IMR-90 (cell line): ENCODE measurements at regions not wholly inside any gene's neighbourhood (a gene's known extent, or its start where the extent isn't known, plus 50 kb on each side); places are given as distances from the start of the nearest gene placed in this dataset.

Source experiments
- ATAC-seq: fragments of 200-7000 bp; cut with Tn5 transposase; 2 replicates; pipeline ENCODE4 v1.9.1; 2020; ENCODE audit warnings: low read depth, mild to moderate bottlenecking, moderate library complexity
- BruUV-seq: library from RNA; stranded (reverse); fragments of 400-500 nt; replicated peaks from 2 replicates; lab custom pipeline; 2021; lab: Mats Ljungman, UMichigan
- CTCF ChIA-PET: fragments of 300-600 bp; formaldehyde crosslinking; extraction: SDS; loops from one replicate; lab custom pipeline; 2021; ENCODE audit warnings: antibody characterized with exemption; lab: Yijun Ruan, JAX
- POLR2A ChIA-PET: fragments of 300-600 bp; sonication (Branson Sonifier 250); formaldehyde crosslinking; loops from one replicate; lab custom pipeline; 2022; ENCODE audit warnings: antibody characterized with exemption; ENCODE audit not compliant: unreplicated experiment; lab: Charles Lee
- DNase-seq: peaks from one replicate; pipeline ENCODE4 v3.0.0; 2013
- H2AFZ ChIP-seq: replicated peaks from 2 replicates; pipeline ENCODE3; 2013; ENCODE audit warnings: low read length, mild to moderate bottlenecking; ENCODE audit not compliant: poor library complexity
- H2AK5ac ChIP-seq: 2 replicates; pipeline ENCODE4 v1.6.1; 2013; ENCODE audit warnings: low read depth, low read length, inconsistent platforms
- H2AK9ac ChIP-seq: replicated peaks from 2 replicates; pipeline ENCODE3; 2013; ENCODE audit warnings: mild to moderate bottlenecking, low read depth, low read length, moderate library complexity; ENCODE audit not compliant: poor library complexity
- H2BK120ac ChIP-seq: 2 replicates; pipeline ENCODE4 v1.6.1; 2013; ENCODE audit warnings: low read depth, low read length, inconsistent platforms
- H2BK15ac ChIP-seq: 3 replicates; pipeline ENCODE4 v1.6.1; 2013; ENCODE audit warnings: low read depth, low read length, inconsistent platforms
- H2BK20ac ChIP-seq: 2 replicates; pipeline ENCODE4 v1.6.1; 2013; ENCODE audit warnings: low read depth, mild to moderate bottlenecking, inconsistent platforms, low read length, moderate library complexity
- H2BK5ac ChIP-seq: 2 replicates; pipeline ENCODE4 v1.6.1; 2013; ENCODE audit warnings: mild to moderate bottlenecking, low read depth, low read length, inconsistent platforms; ENCODE audit not compliant: poor library complexity, severe bottlenecking
- H3K14ac ChIP-seq: replicated peaks from 2 replicates; pipeline ENCODE4 v1.6.1; 2013; ENCODE audit warnings: low read depth, low read length, inconsistent platforms
- H3K18ac ChIP-seq: 2 replicates; pipeline ENCODE4 v1.6.1; 2013; ENCODE audit warnings: low read depth, low read length, control low read depth
- H3K23ac ChIP-seq: 2 replicates; pipeline ENCODE4 v1.6.1; 2013; ENCODE audit warnings: low read depth, low read length, inconsistent platforms
- H3K27ac ChIP-seq: 2 replicates; pipeline ENCODE4 v1.5.1; 2013; ENCODE audit warnings: mild to moderate bottlenecking, control low read depth, low read length; ENCODE audit not compliant: insufficient read depth
- H3K27me3 ChIP-seq: 2 replicates; pipeline ENCODE4 v1.6.1; 2013; ENCODE audit warnings: low read length; ENCODE audit not compliant: control insufficient read depth, insufficient read depth
- H3K36me3 ChIP-seq: 2 replicates; pipeline ENCODE4 v1.6.1; 2013; ENCODE audit warnings: low read length, mixed read lengths; ENCODE audit not compliant: control insufficient read depth, insufficient read depth
- H3K4ac ChIP-seq: 2 replicates; pipeline ENCODE4 v1.6.1; 2013; ENCODE audit warnings: low read depth, low read length, inconsistent platforms
- H3K4me1 ChIP-seq: 2 replicates; pipeline ENCODE4 v1.6.1; 2013; ENCODE audit warnings: low read length, mixed read lengths; ENCODE audit not compliant: control insufficient read depth, insufficient read depth
- H3K4me2 ChIP-seq: 2 replicates; pipeline ENCODE4 v1.6.1; 2013; ENCODE audit warnings: low read depth, mild to moderate bottlenecking, control low read depth, low read length, moderate library complexity
- H3K4me3 ChIP-seq: 2 replicates; pipeline ENCODE4 v1.5.1; 2013; ENCODE audit warnings: low read depth, mild to moderate bottlenecking, control low read depth, low read length, moderate library complexity; ENCODE audit not compliant: insufficient read depth
- H3K56ac ChIP-seq: 2 replicates; pipeline ENCODE4 v1.6.1; 2013; ENCODE audit warnings: low read length, inconsistent platforms; ENCODE audit not compliant: insufficient read depth; ENCODE audit errors: extremely low read depth
- H3K79me1 ChIP-seq, 2 experiments: 2 replicates each; pipeline ENCODE4 v1.6.1; 2013; ENCODE audit warnings: low read length in 2 of 2, inconsistent platforms in 1 of 2, low read depth in 1 of 2
- H3K9ac ChIP-seq: 2 replicates; pipeline ENCODE4 v1.6.1; 2013; ENCODE audit warnings: low read depth, low read length, control low read depth
- H3K9me1 ChIP-seq: 2 replicates; pipeline ENCODE4 v1.6.1; 2013; ENCODE audit warnings: low read length, inconsistent platforms; ENCODE audit not compliant: insufficient read depth
- H3K9me3 ChIP-seq: 2 replicates; pipeline ENCODE4 v1.6.1; 2013; ENCODE audit warnings: low read length; ENCODE audit not compliant: control insufficient read depth, insufficient read depth
- H4K20me1 ChIP-seq: 2 replicates; pipeline ENCODE4 v1.6.1; 2013; ENCODE audit warnings: low read length, inconsistent platforms; ENCODE audit not compliant: insufficient read depth
- H4K5ac ChIP-seq: 2 replicates; pipeline ENCODE4 v1.6.1; 2013; ENCODE audit warnings: mild to moderate bottlenecking, low read depth, low read length, control low read depth
- H4K8ac ChIP-seq, 2 experiments: 2 replicates each; pipeline ENCODE4 v1.6.1; 2013; ENCODE audit warnings: low read depth in 2 of 2, low read length in 2 of 2, control low read depth in 1 of 2, inconsistent platforms in 1 of 2
- H4K91ac ChIP-seq: 2 replicates; pipeline ENCODE4 v1.6.1; 2013; ENCODE audit warnings: low read depth, low read length, inconsistent platforms; ENCODE audit not compliant: insufficient read depth
- BHLHE40 ChIP-seq: fragments of 150-350 bp; IDR thresholded peaks from 2 replicates; pipeline ENCODE4 v1.6.1; 2016; ENCODE audit warnings: mild to moderate bottlenecking, low read depth, low read length
- CEBPB ChIP-seq: IDR thresholded peaks from 2 replicates; pipeline ENCODE4 v1.6.1; 2012; ENCODE audit warnings: low read depth, low read length, improper control_type of control experiment
- CHD1 ChIP-seq: IDR thresholded peaks from 2 replicates; pipeline ENCODE4 v1.6.1; 2012; ENCODE audit warnings: low read depth, low read length, improper control_type of control experiment
- FOS ChIP-seq: fragments of 150-350 bp; IDR thresholded peaks from 2 replicates; pipeline ENCODE4 v1.6.1; 2016; ENCODE audit warnings: low read depth, low read length
- MAFK ChIP-seq: IDR thresholded peaks from 2 replicates; pipeline ENCODE4 v1.6.1; 2012; ENCODE audit warnings: low read depth, low read length, improper control_type of control experiment
- MAZ ChIP-seq: IDR thresholded peaks from 2 replicates; pipeline ENCODE4 v1.6.1; 2012; ENCODE audit warnings: low read depth, mild to moderate bottlenecking, low read length, improper control_type of control experiment, moderate library complexity, borderline replicate concordance
- MXI1 ChIP-seq: IDR thresholded peaks from 2 replicates; pipeline ENCODE4 v1.6.1; 2012; ENCODE audit warnings: low read depth, mild to moderate bottlenecking, low read length, moderate library complexity, borderline replicate concordance
- NFE2L2 ChIP-seq: fragments of 150-350 bp; IDR thresholded peaks from 2 replicates; pipeline ENCODE4 v1.6.1; 2016; ENCODE audit warnings: low read depth, mild to moderate bottlenecking, low read length
- POLR2A ChIP-seq: IDR thresholded peaks from 2 replicates; pipeline ENCODE4 v1.6.1; 2012; ENCODE audit warnings: mild to moderate bottlenecking, low read depth, low read length
- RAD21 ChIP-seq: IDR thresholded peaks from 2 replicates; pipeline ENCODE4 v1.6.1; 2012; ENCODE audit warnings: low read length, improper control_type of control experiment
- RCOR1 ChIP-seq: IDR thresholded peaks from 2 replicates; pipeline ENCODE4 v1.6.1; 2012; ENCODE audit warnings: mild to moderate bottlenecking, low read length, improper control_type of control experiment; ENCODE audit not compliant: insufficient replicate concordance
- RFX5 ChIP-seq: IDR thresholded peaks from 2 replicates; pipeline ENCODE4 v1.8.0; 2012; ENCODE audit warnings: low read depth, mild to moderate bottlenecking, low read length, moderate library complexity
- SMC3 ChIP-seq: fragments of 150-350 bp; IDR thresholded peaks from 2 replicates; pipeline ENCODE4 v1.6.1; 2016; ENCODE audit warnings: low read depth, mild to moderate bottlenecking, antibody characterized with exemption, low read length, moderate library complexity
- USF2 ChIP-seq: fragments of 150-350 bp; IDR thresholded peaks from 2 replicates; pipeline ENCODE4 v1.6.1; 2017; ENCODE audit warnings: mild to moderate bottlenecking, antibody characterized with exemption, low read length, low read depth
- WGBS, 2 experiments: methylation state at CpG; one replicate each; pipeline versions ENCODE4 v1.1.5 to v1.1.7; 2013; ENCODE audit warnings: missing lambda C conversion rate in 2 of 2; ENCODE audit not compliant: insufficient read length in 1 of 2; ENCODE audit errors: extremely low coverage in 2 of 2; 5-methylcytosine and 5-hydroxymethylcytosine counted together
- dilution Hi-C: fragments of 300-500 bp; cut with HindIII; formaldehyde crosslinking; loops from one replicate; pipeline ENCODE4 v1.14.3; 2018; ENCODE audit warnings: low sequenced_read_pairs; ENCODE audit not compliant: unreplicated experiment
- in situ Hi-C: fragments of 300-500 bp; cut with MboI; formaldehyde crosslinking; loops from 3 replicates; pipeline ENCODE4 v1.14.3; 2019; ENCODE audit warnings: low sequenced_read_pairs, inconsistent platforms, mixed read lengths
- intact Hi-C: fragments of 100-400 bp; cut with micrococcal nuclease; formaldehyde crosslinking; loops from 2 replicates; pipeline ENCODE4 v1.10.0; 2022
- TF ChIP-seq, protein P1 (sequence below): fragments of 150-350 bp; IDR thresholded peaks from 2 replicates; pipeline ENCODE4 v1.6.1; 2016; ENCODE audit warnings: low read depth, mild to moderate bottlenecking, low read length, moderate library complexity, borderline replicate concordance
- TF ChIP-seq, protein P2 (sequence below): conservative IDR thresholded peaks from 2 replicates; pipeline ENCODE4 v1.5.1; 2012; ENCODE audit warnings: mild to moderate bottlenecking, low read depth, low read length, improper control_type of control experiment

- no peak overlapping the region for H4K5ac ChIP-seq
- H2BK20ac ChIP-seq: no peak overlapping the region
- no peak overlapping the region for H2BK5ac ChIP-seq
- in situ Hi-C loops: no loop called here
- no peak overlapping the region for H4K8ac ChIP-seq
- no peak overlapping the region for H4K91ac ChIP-seq
- no peak overlapping the region for H3K23ac ChIP-seq
- no peak overlapping the region for H3K4me2 ChIP-seq
- CTCF ChIA-PET: no interaction called here
- H3K27ac ChIP-seq: no peak overlapping the region
- no peak overlapping the region for H2AFZ ChIP-seq
- no peak overlapping the region for H3K56ac ChIP-seq
- no peak overlapping the region for H3K14ac ChIP-seq
- no peak overlapping the region for H3K18ac ChIP-seq
- H3K4me1 ChIP-seq: no peaks in the 10 kb centered on the region
- H2AK5ac ChIP-seq: no peak overlapping the region
- H2BK15ac ChIP-seq: no peak overlapping the region
- intact Hi-C loops: no loop called here
- no peak overlapping the region for H3K4me3 ChIP-seq
- no peak for DNase-seq
- H3K27me3 ChIP-seq: no peaks in the 10 kb centered on the region
- no peaks in the 10 kb centered on the region; the same call in 1 of the 2 replicates for H3K9me3 ChIP-seq
- H3K36me3 ChIP-seq: no peaks in the 10 kb centered on the region
- no TSS peak for BruUV-seq
- no peaks in the 10 kb centered on the region for H4K20me1 ChIP-seq
- H2AK9ac ChIP-seq: no peak overlapping the region
- no CpG with 5 or more reads among the region's 2 CpGs for WGBS, 2 experiments
- H3K9ac ChIP-seq: no peak overlapping the region
- H3K79me1 ChIP-seq: no peaks in the 10 kb centered on the region
- TF ChIP-seq, protein P1, sequence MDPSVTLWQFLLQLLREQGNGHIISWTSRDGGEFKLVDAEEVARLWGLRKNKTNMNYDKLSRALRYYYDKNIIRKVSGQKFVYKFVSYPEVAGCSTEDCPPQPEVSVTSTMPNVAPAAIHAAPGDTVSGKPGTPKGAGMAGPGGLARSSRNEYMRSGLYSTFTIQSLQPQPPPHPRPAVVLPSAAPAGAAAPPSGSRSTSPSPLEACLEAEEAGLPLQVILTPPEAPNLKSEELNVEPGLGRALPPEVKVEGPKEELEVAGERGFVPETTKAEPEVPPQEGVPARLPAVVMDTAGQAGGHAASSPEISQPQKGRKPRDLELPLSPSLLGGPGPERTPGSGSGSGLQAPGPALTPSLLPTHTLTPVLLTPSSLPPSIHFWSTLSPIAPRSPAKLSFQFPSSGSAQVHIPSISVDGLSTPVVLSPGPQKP: no peak
- no peak for TF ChIP-seq SMC3
- no peak for TF ChIP-seq RFX5
- no peak for TF ChIP-seq FOS
- no peak for TF ChIP-seq MAZ
- no peak for TF ChIP-seq BHLHE40
- no peak for TF ChIP-seq USF2
- TF ChIP-seq CEBPB: no peak
- no peak for TF ChIP-seq MAFK
- TF ChIP-seq, protein P2, sequence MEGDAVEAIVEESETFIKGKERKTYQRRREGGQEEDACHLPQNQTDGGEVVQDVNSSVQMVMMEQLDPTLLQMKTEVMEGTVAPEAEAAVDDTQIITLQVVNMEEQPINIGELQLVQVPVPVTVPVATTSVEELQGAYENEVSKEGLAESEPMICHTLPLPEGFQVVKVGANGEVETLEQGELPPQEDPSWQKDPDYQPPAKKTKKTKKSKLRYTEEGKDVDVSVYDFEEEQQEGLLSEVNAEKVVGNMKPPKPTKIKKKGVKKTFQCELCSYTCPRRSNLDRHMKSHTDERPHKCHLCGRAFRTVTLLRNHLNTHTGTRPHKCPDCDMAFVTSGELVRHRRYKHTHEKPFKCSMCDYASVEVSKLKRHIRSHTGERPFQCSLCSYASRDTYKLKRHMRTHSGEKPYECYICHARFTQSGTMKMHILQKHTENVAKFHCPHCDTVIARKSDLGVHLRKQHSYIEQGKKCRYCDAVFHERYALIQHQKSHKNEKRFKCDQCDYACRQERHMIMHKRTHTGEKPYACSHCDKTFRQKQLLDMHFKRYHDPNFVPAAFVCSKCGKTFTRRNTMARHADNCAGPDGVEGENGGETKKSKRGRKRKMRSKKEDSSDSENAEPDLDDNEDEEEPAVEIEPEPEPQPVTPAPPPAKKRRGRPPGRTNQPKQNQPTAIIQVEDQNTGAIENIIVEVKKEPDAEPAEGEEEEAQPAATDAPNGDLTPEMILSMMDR: no peak
- TF ChIP-seq CHD1: no peak
- no peak for TF ChIP-seq MXI1
- TF ChIP-seq POLR2A: no peak
- no peak for TF ChIP-seq RCOR1
- no peak for TF ChIP-seq NFE2L2
- TF ChIP-seq RAD21: no peak
- H3K9me1 ChIP-seq: no peaks in the 10 kb centered on the region
- H3K4ac ChIP-seq: no peak overlapping the region
- no peak for ATAC-seq
- no peak overlapping the region for H2BK120ac ChIP-seq
- POLR2A ChIA-PET: no interaction called here
- dilution Hi-C loops: no loop called here
Measured at GRCh38 chrX:83169683-83170082, 338.4 kb upstream of the POU3F4 start.
